MCF 10A (cell line): ENCODE measurements at regions not wholly inside any gene's neighbourhood (a gene's known extent, or its start where the extent isn't known, plus 50 kb on each side); places are given as distances from the start of the nearest gene placed in this dataset.

Experiments used
- BruUV-seq: library from RNA; stranded (reverse); fragments of 400-500 nt; replicated peaks from 2 replicates; lab custom pipeline; 2021; lab: Mats Ljungman, UMichigan
- CTCF ChIA-PET: fragments of 300-600 bp; sonication (Branson Sonifier 250); formaldehyde crosslinking; extraction: SDS; loops from one replicate; lab custom pipeline; 2021; ENCODE audit warnings: antibody characterized with exemption, inconsistent platforms; lab: Yijun Ruan, JAX
- POLR2A ChIA-PET: fragments of 300-600, 350-650 bp; sonication (Branson Sonifier 250); formaldehyde crosslinking; extraction: SDS; loops from one replicate; lab custom pipeline; 2020; ENCODE audit warnings: antibody characterized with exemption, inconsistent platforms; lab: Yijun Ruan, JAX
- DNase-seq: peaks from one replicate; pipeline ENCODE4 v3.0.0-alpha.2; 2018; ENCODE audit not compliant: unreplicated experiment
- H3K27ac Mint-ChIP-seq: one replicate; pipeline ENCODE4 v1.8.0; 2022; ENCODE audit warnings: mild to moderate bottlenecking, low read depth, mixed read lengths; ENCODE audit not compliant: unreplicated experiment
- H3K27me3 Mint-ChIP-seq: one replicate; pipeline ENCODE4 v1.8.0; 2022; ENCODE audit warnings: mixed read lengths; ENCODE audit not compliant: insufficient read depth, unreplicated experiment
- H3K36me3 Mint-ChIP-seq: one replicate; pipeline ENCODE4 v1.8.0; 2022; ENCODE audit warnings: mild to moderate bottlenecking, moderate library complexity, mixed read lengths; ENCODE audit not compliant: insufficient read depth, unreplicated experiment
- H3K4me1 Mint-ChIP-seq: one replicate; pipeline ENCODE4 v1.8.0; 2022; ENCODE audit warnings: mixed read lengths; ENCODE audit not compliant: insufficient read depth, unreplicated experiment
- H3K4me3 Mint-ChIP-seq: one replicate; pipeline ENCODE4 v1.8.0; 2022; ENCODE audit warnings: mild to moderate bottlenecking, moderate library complexity, mixed read lengths; ENCODE audit not compliant: unreplicated experiment
- H3K9me3 Mint-ChIP-seq: one replicate; pipeline ENCODE4 v1.8.0; 2022; ENCODE audit warnings: mixed read lengths; ENCODE audit not compliant: unreplicated experiment
- intact Hi-C: fragments of 100-400 bp; cut with micrococcal nuclease; formaldehyde crosslinking; loops from 2 replicates; pipeline ENCODE4 v1.14.1; 2022
- TF ChIP-seq, protein P1 (sequence below): fragments of 200-600 bp; IDR thresholded peaks from one replicate; pipeline ENCODE4 v1.8.0; 2022; ENCODE audit warnings: antibody characterized with exemption, mild to moderate bottlenecking; ENCODE audit not compliant: unreplicated experiment

DNA sequence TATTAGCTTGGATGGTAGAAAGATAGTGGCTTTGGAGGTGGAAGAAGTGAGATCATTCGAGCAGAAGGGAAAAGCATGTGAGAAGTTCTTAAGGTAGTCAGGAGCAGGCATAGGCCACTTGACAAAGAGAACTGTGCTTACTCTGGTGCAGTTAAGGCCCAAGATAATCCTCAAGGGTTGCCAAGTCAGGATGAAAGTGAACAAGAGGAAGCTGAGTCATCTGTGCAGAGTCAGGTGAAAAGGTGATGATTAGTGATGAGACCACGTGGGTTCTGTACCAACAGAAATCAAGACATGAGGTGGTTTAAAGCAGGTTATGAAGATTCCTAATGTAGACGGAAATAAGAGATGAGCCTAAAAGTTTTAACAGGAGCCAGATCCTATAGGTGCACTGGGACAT, 369.8 kb downstream of the DTHD1 start:
- POLR2A ChIA-PET = interaction anchor here (1.2 kb wide), 1 partner anchor 22 kb away, joined by 3 read pairs; no protein-coding TSS in a partner anchor

DNA sequence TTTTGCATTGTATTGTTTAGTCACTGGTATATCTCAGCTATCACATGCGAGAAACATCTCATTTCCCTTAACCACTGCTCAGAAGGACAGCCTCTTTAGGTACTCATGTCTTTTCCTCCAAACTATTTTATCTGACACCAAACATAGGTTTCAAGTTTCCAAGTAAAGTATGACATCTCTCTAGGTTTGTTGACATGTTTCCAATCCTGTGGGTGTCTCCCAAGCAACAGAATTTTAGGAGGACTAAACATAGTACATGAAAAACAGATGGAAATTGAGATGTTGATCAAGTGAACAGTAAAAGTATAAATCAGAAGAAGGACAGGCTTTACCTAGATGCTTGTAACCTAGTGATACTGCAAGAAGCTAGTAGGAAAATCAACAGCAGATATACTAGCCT, 371.4 kb downstream of the DTHD1 start:
- Mint-ChIP-seq H3K4me1 (peaks cover 12% of the 10 kb centered on the region), H3K27me3 (no peaks in the 10 kb centered on the region), H3K9me3 (no peaks in the 10 kb centered on the region), H3K36me3 (no peaks in the 10 kb centered on the region), H3K4me3 (no peak overlapping the region), H3K27ac (no peak overlapping the region)
- DNase-seq = no peak
- TF ChIP-seq, protein P1, sequence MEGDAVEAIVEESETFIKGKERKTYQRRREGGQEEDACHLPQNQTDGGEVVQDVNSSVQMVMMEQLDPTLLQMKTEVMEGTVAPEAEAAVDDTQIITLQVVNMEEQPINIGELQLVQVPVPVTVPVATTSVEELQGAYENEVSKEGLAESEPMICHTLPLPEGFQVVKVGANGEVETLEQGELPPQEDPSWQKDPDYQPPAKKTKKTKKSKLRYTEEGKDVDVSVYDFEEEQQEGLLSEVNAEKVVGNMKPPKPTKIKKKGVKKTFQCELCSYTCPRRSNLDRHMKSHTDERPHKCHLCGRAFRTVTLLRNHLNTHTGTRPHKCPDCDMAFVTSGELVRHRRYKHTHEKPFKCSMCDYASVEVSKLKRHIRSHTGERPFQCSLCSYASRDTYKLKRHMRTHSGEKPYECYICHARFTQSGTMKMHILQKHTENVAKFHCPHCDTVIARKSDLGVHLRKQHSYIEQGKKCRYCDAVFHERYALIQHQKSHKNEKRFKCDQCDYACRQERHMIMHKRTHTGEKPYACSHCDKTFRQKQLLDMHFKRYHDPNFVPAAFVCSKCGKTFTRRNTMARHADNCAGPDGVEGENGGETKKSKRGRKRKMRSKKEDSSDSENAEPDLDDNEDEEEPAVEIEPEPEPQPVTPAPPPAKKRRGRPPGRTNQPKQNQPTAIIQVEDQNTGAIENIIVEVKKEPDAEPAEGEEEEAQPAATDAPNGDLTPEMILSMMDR = no peak
- ChIA-PET CTCF (no interaction called here), POLR2A (interaction anchor here (0.8 kb wide), 1 partner anchor 104 kb away, joined by 3 read pairs; no protein-coding TSS in a partner anchor)
- BruUV-seq = no TSS peak
- intact Hi-C loops = no loop called here

More for the DNA sequence above, 369.8 kb downstream of the DTHD1 start:
- peaks cover 12% of the 10 kb centered on the region for H3K4me1 Mint-ChIP-seq
- no peaks in the 10 kb centered on the region for H3K9me3 Mint-ChIP-seq
- H3K27me3 Mint-ChIP-seq = no peaks in the 10 kb centered on the region
- DNase-seq = peak; percentile 60
- intact Hi-C loops = no loop called here
- H3K36me3 Mint-ChIP-seq = no peaks in the 10 kb centered on the region
- TF ChIP-seq, protein P1 = no peak
- no TSS peak for BruUV-seq
- no peak overlapping the region for H3K27ac Mint-ChIP-seq
- no peak overlapping the region for H3K4me3 Mint-ChIP-seq
- CTCF ChIA-PET = interaction anchor here (0.6 kb wide), 1 partner anchor 256 kb away, joined by 3 read pairs; no protein-coding TSS in a partner anchor

DNA sequence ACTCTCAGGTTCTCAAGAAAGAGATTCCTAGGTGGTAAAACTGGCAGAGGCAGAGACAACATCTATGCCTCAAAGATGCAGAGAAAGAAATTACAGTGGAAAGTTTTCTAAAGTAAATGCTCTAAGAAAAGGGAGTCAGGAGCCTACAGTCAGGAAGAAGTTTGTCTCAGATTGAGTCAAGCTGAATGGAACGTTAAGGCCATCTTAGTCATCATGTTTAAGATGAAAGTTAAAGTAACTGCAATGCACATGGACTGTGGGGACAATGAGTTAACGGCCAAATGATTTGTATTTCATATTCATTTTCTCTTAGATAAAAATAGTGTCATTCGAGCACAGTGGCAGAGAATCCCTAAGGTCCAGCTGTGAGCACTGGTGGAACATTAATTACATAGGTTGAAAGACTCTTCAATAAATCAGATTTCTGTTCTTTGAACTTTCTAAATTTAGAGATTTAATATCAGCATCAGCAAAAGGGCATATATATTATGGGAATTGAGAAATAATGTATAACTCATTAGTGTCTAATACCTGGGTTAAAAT, 384.6 kb downstream of the DTHD1 start:
- Mint-ChIP-seq H3K36me3 (no peaks in the 10 kb centered on the region), H3K27ac (no peak overlapping the region), H3K27me3 (no peaks in the 10 kb centered on the region), H3K4me1 (peaks cover 5% of the 10 kb centered on the region), H3K9me3 (no peaks in the 10 kb centered on the region), H3K4me3 (no peak overlapping the region)
- no TSS peak for BruUV-seq
- ChIA-PET CTCF (no interaction called here), POLR2A (interaction anchor here (0.7 kb wide), 1 partner anchor 240 kb away, joined by 3 read pairs; no protein-coding TSS in a partner anchor)
- intact Hi-C loops = no loop called here
- TF ChIP-seq, protein P1 = no peak
- no peak for DNase-seq

DNA sequence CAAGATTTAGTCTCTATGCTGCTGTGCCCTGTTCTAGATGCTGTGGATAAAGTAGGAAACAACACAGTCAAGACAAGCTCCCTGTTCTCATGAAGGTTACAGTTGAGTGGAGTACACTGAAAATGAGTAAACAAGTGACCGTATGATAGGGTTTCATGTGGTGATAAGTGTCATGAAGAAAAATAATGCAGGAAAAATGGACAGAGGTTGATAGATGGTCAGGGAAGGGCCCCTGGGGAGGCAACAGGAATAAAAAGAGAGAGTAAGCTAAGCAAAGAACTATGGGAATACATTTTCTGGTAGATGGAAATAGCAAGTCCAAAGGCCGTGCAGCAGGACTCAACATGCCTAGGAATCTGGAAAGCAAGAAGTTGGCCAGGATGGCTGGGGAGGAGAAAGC, 394.0 kb downstream of the DTHD1 start:
- Mint-ChIP-seq H3K4me3 (no peak overlapping the region), H3K36me3 (no peaks in the 10 kb centered on the region), H3K9me3 (no peaks in the 10 kb centered on the region), H3K27ac (peak overlapping the region; percentile 50), H3K4me1 (peaks cover 26% of the 10 kb centered on the region), H3K27me3 (no peaks in the 10 kb centered on the region)
- ChIA-PET CTCF (no interaction called here), POLR2A (no interaction called here)
- peak; percentile 8 for DNase-seq
- intact Hi-C loops = no loop called here
- BruUV-seq = no TSS peak
- TF ChIP-seq, protein P1 = no peak
